H1 (cell line): ENCODE measurements at regions not wholly inside any gene's neighbourhood (a gene's known extent, or its start where the extent isn't known, plus 50 kb on each side); places are given as distances from the start of the nearest gene placed in this dataset.

ENCODE experiments used
- CTCF ChIA-PET: fragments of 300-600 bp; sonication (Branson Sonifier 250); formaldehyde crosslinking; loops from one replicate; lab custom pipeline; 2021; ENCODE audit not compliant: partially characterized antibody; lab: Charles Lee
- POLR2A ChIA-PET: fragments of 300-600 bp; sonication (Branson Sonifier 250); formaldehyde crosslinking; loops from one replicate; lab custom pipeline; 2021; ENCODE audit warnings: inconsistent platforms; ENCODE audit not compliant: partially characterized antibody; lab: Charles Lee
- DNase-seq, 2 experiments: peaks; one replicate each; pipeline versions ENCODE4 v3.0.0 to v3.0.0-alpha.2; 2010 to 2022; ENCODE audit warnings: low spot score in 2 of 2, low read depth in 1 of 2, mixed read lengths in 1 of 2
- FAIRE-seq: peaks from 2 replicates; lab custom pipeline; 2011; peaks lifted over from hg19 to GRCh38; lab: Jason Lieb, UNC
- H2AFZ ChIP-seq: 2 replicates; pipeline ENCODE4 v1.8.1; 2012; ENCODE audit warnings: low read length, inconsistent platforms
- H2AK5ac ChIP-seq: 2 replicates; pipeline ENCODE4 v1.6.1; 2013; ENCODE audit warnings: low read depth, low read length
- H2BK120ac ChIP-seq: replicated peaks from 2 replicates; pipeline ENCODE3; 2013; ENCODE audit warnings: low read depth, low read length, inconsistent platforms
- H2BK12ac ChIP-seq: 2 replicates; pipeline ENCODE4 v1.6.1; 2013; ENCODE audit warnings: low read depth, low read length
- H2BK15ac ChIP-seq: 2 replicates; pipeline ENCODE4 v1.6.1; 2013; ENCODE audit warnings: low read length
- H2BK20ac ChIP-seq: 2 replicates; pipeline ENCODE4 v1.6.1; 2013; ENCODE audit warnings: low read length
- H2BK5ac ChIP-seq: 2 replicates; pipeline ENCODE4 v1.6.1; 2013; ENCODE audit warnings: low read depth, low read length
- H3K14ac ChIP-seq: 2 replicates; pipeline ENCODE4 v1.6.1; 2013; ENCODE audit warnings: inconsistent platforms; ENCODE audit not compliant: insufficient read length
- H3K18ac ChIP-seq: 2 replicates; pipeline ENCODE4 v1.6.1; 2013; ENCODE audit warnings: low read length; ENCODE audit errors: extremely low read depth
- H3K23ac ChIP-seq: 2 replicates; pipeline ENCODE4 v1.6.1; 2013; ENCODE audit warnings: inconsistent platforms; ENCODE audit not compliant: insufficient read length
- H3K23me2 ChIP-seq: 2 replicates; pipeline ENCODE4 v1.6.1; 2013; ENCODE audit warnings: low read depth, low read length
- H3K27ac ChIP-seq: 2 replicates; pipeline ENCODE4 v1.6.1; 2011; ENCODE audit warnings: low read depth, low read length, inconsistent platforms
- H3K27me3 ChIP-seq, 4 experiments: replicated peaks in 1 of 4; 1 replicate in 1 of 4; 2 replicates in 3 of 4; pipeline versions ENCODE4 v1.6.1 to v1.8.1; 2011 to 2013; ENCODE audit warnings: low read length in 3 of 4, mild to moderate bottlenecking in 3 of 4, inconsistent platforms in 2 of 4, mixed read lengths in 2 of 4, moderate library complexity in 1 of 4; ENCODE audit not compliant: control insufficient read depth in 3 of 4, insufficient read depth in 3 of 4; ENCODE audit errors: extremely low read depth in 1 of 4
- H3K36me3 ChIP-seq, 4 experiments: 2 replicates each; pipeline versions ENCODE4 v1.6.1 to v1.8.1; 2011 to 2013; ENCODE audit warnings: mild to moderate bottlenecking in 4 of 4, low read length in 3 of 4, moderate library complexity in 2 of 4, control low read depth in 1 of 4, inconsistent platforms in 1 of 4; ENCODE audit not compliant: insufficient read depth in 4 of 4, control insufficient read depth in 2 of 4
- H3K4ac ChIP-seq: replicated peaks from 2 replicates; pipeline ENCODE3; 2013; ENCODE audit warnings: low read length, low read depth, mixed read lengths, inconsistent platforms; ENCODE audit not compliant: insufficient read length
- H3K4me1 ChIP-seq, 4 experiments: replicated peaks in 1 of 4; 1 replicate in 1 of 4; 2 replicates in 3 of 4; pipeline versions ENCODE4 v1.6.1 to v1.8.1; 2011 to 2013; ENCODE audit warnings: low read length in 3 of 4, inconsistent platforms in 2 of 4, mixed read lengths in 1 of 4; ENCODE audit not compliant: insufficient read depth in 4 of 4, control insufficient read depth in 3 of 4
- H3K4me2 ChIP-seq, 2 experiments: 2 replicates each; pipeline versions ENCODE4 v1.6.1 to v1.8.1; 2011 to 2013; ENCODE audit warnings: low read depth in 2 of 2, low read length in 2 of 2, control low read depth in 1 of 2, inconsistent platforms in 1 of 2, mild to moderate bottlenecking in 1 of 2; ENCODE audit not compliant: insufficient read depth in 1 of 2
- H3K4me3 ChIP-seq, 4 experiments: fragments of 200-600, 300-600 bp in 1 of 4; sonication (generic), shearing (Covaris generic), sonication (Bioruptor Twin) in 1 of 4; 2 replicates each; pipeline versions ENCODE4 v1.5.1 to v1.8.1; 2011 to 2016; ENCODE audit warnings: low read length in 4 of 4, low read depth in 3 of 4, control low read depth in 2 of 4, inconsistent platforms in 2 of 4, mild to moderate bottlenecking in 2 of 4, mixed read lengths in 1 of 4, moderate library complexity in 1 of 4; ENCODE audit not compliant: insufficient read depth in 2 of 4; ENCODE audit errors: extremely low read depth in 1 of 4
- H3K56ac ChIP-seq: replicated peaks from 2 replicates; pipeline ENCODE3; 2013; ENCODE audit warnings: low read depth, mild to moderate bottlenecking, mixed read lengths, low read length, inconsistent platforms; ENCODE audit not compliant: insufficient read length
- H3K79me1 ChIP-seq: 2 replicates; pipeline ENCODE4 v1.6.1; 2013; ENCODE audit warnings: low read depth, low read length, control low read depth
- H3K79me2 ChIP-seq, 2 experiments: 2 replicates each; pipeline versions ENCODE4 v1.6.1 to v1.8.1; 2012 to 2013; ENCODE audit warnings: low read length in 2 of 2, mild to moderate bottlenecking in 2 of 2, inconsistent platforms in 1 of 2; ENCODE audit not compliant: insufficient read depth in 2 of 2, control insufficient read depth in 1 of 2
- H3K9ac ChIP-seq, 4 experiments: replicated peaks in 1 of 4; 1 replicate in 1 of 4; 2 replicates in 3 of 4; pipeline versions ENCODE4 v1.6.1 to v1.8.1; 2011 to 2013; ENCODE audit warnings: low read depth in 3 of 4, low read length in 3 of 4, control low read depth in 2 of 4, mild to moderate bottlenecking in 2 of 4, moderate library complexity in 2 of 4, inconsistent platforms in 1 of 4; ENCODE audit errors: extremely low read depth in 1 of 4
- H3K9me3 ChIP-seq, 2 experiments: 2 replicates each; pipeline versions ENCODE4 v1.6.1 to v1.8.1; 2012 to 2013; ENCODE audit warnings: mild to moderate bottlenecking in 2 of 2, moderate library complexity in 2 of 2, control low read depth in 1 of 2, inconsistent platforms in 1 of 2, low read depth in 1 of 2, low read length in 1 of 2, mixed read lengths in 1 of 2; ENCODE audit not compliant: insufficient read depth in 2 of 2
- H4K20me1 ChIP-seq, 2 experiments: replicated peaks in 1 of 2; 2 replicates each; pipeline versions ENCODE3 to v1.8.1; 2011 to 2013; ENCODE audit warnings: inconsistent platforms in 2 of 2, low read length in 2 of 2, mild to moderate bottlenecking in 1 of 2; ENCODE audit not compliant: insufficient read depth in 2 of 2, control insufficient read depth in 1 of 2
- H4K5ac ChIP-seq: 2 replicates; pipeline ENCODE4 v1.6.1; 2013; ENCODE audit warnings: low read length, low read depth, mixed read lengths, inconsistent platforms; ENCODE audit not compliant: insufficient read length
- H4K8ac ChIP-seq: 2 replicates; pipeline ENCODE4 v1.8.0; 2013; ENCODE audit warnings: mild to moderate bottlenecking, moderate library complexity, low read length, inconsistent platforms; ENCODE audit not compliant: insufficient read depth; ENCODE audit errors: extremely low read depth
- H4K91ac ChIP-seq: replicated peaks from 2 replicates; pipeline ENCODE3; 2013; ENCODE audit warnings: low read length, mixed read lengths, inconsistent platforms; ENCODE audit not compliant: insufficient read length
- CBX8 ChIP-seq: fragments of 300-800, 300-1000 bp; sonication (generic); IDR thresholded peaks from 2 replicates; pipeline ENCODE4 v1.7.1; 2016; ENCODE audit warnings: low read depth, low read length, borderline replicate concordance
- TAF7 ChIP-seq: optimal IDR thresholded peaks from 2 replicates; pipeline ENCODE3; 2011; ENCODE audit warnings: low read depth, mild to moderate bottlenecking, inconsistent platforms, low read length, moderate library complexity, borderline replicate concordance
- TCF12 ChIP-seq: IDR thresholded peaks from 2 replicates; pipeline ENCODE4 v1.6.1; 2011; ENCODE audit warnings: low read depth, mild to moderate bottlenecking, low read length
- WGBS, 2 experiments: shearing (Covaris generic) in 1 of 2; methylation state at CpG; one replicate each; pipeline versions ENCODE4 v1.1.6 to v1.1.7; 2013 to 2015; ENCODE audit warnings: low lambda C conversion rate in 2 of 2, mixed read lengths in 2 of 2, inconsistent platforms in 1 of 2, low coverage in 1 of 2, missing lambda C conversion rate in 1 of 2; ENCODE audit not compliant: insufficient replicate concordance in 2 of 2, insufficient coverage in 1 of 2, insufficient read length in 1 of 2; ENCODE audit errors: extremely low coverage in 1 of 2, missing lambda C conversion rate in 1 of 2; 5-methylcytosine and 5-hydroxymethylcytosine counted together
- TF ChIP-seq, protein P1 (sequence below): IDR thresholded peaks from 2 replicates; pipeline ENCODE4 v1.6.1; 2012; ENCODE audit warnings: inconsistent platforms
- TF ChIP-seq, protein P2 (sequence below): IDR thresholded peaks from 2 replicates; pipeline ENCODE4 v1.6.1; 2011; ENCODE audit warnings: low read depth, mild to moderate bottlenecking, low read length; ENCODE audit not compliant: insufficient read depth

- H3K4me3 ChIP-seq: no peak overlapping the region
- TF ChIP-seq CBX8 (no peak), TAF7 (no peak), TCF12 (no peak)
- TF ChIP-seq, protein P1, sequence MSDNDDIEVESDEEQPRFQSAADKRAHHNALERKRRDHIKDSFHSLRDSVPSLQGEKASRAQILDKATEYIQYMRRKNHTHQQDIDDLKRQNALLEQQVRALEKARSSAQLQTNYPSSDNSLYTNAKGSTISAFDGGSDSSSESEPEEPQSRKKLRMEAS: no peak
- TF ChIP-seq, protein P2, sequence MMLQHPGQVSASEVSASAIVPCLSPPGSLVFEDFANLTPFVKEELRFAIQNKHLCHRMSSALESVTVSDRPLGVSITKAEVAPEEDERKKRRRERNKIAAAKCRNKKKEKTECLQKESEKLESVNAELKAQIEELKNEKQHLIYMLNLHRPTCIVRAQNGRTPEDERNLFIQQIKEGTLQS: no peak
- TF ChIP-seq, all 59 proteins: peak for 0
- no peak overlapping the region for H4K8ac ChIP-seq
- H3K79me1 ChIP-seq: no peaks in the 10 kb centered on the region
- DNase-seq: no peak
- H3K4me2 ChIP-seq: no peak overlapping the region
- no peak overlapping the region for H4K5ac ChIP-seq
- no peak overlapping the region for H2BK12ac ChIP-seq
- no peak overlapping the region for H3K23ac ChIP-seq
- no peak overlapping the region for H3K27ac ChIP-seq
- no peak overlapping the region for H2BK20ac ChIP-seq
- no peak overlapping the region for H3K4ac ChIP-seq
- H3K9ac ChIP-seq: no peak overlapping the region
- H2AFZ ChIP-seq: no peak overlapping the region
- 85% methylated on average over 2 of the region's 2 CpGs; no CpG with 5 or more reads in 1 of the 2 experiments for WGBS, 2 experiments
- no peak overlapping the region for H2BK5ac ChIP-seq
- no peak overlapping the region for H3K18ac ChIP-seq
- H3K23me2 ChIP-seq: no peaks in the 10 kb centered on the region
- no peaks in the 10 kb centered on the region for H3K36me3 ChIP-seq
- H3K9me3 ChIP-seq: no peaks in the 10 kb centered on the region
- no peaks in the 10 kb centered on the region for H3K4me1 ChIP-seq
- H2AK5ac ChIP-seq: no peak overlapping the region
- no peaks in the 10 kb centered on the region for H3K79me2 ChIP-seq
- H3K27me3 ChIP-seq: no peaks in the 10 kb centered on the region
- H2BK15ac ChIP-seq: no peak overlapping the region
- no peak overlapping the region for H2BK120ac ChIP-seq
- no peak overlapping the region for H4K91ac ChIP-seq
- ChIA-PET POLR2A (no interaction called here), CTCF (interaction anchor here (0.7 kb wide), 2 partner anchors 10 to 1027 kb away, joined by 3 read pairs; no protein-coding TSS in a partner anchor)
- FAIRE-seq: no peak
- no peaks in the 10 kb centered on the region for H4K20me1 ChIP-seq
- H3K56ac ChIP-seq: no peak overlapping the region
- no peak overlapping the region for H3K14ac ChIP-seq
Observed at GRCh38 chr2:184206045-184206444, 392.3 kb upstream of the ZNF804A start.
